ENCODE measurements at regions not wholly inside any gene's neighbourhood (a gene's known extent, or its start where the extent isn't known, plus 50 kb on each side); places are given as distances from the start of the nearest gene placed in this dataset.
A peak's percentile ranks its signal among the peaks of the same experiment; 100 is the strongest.

DNA sequence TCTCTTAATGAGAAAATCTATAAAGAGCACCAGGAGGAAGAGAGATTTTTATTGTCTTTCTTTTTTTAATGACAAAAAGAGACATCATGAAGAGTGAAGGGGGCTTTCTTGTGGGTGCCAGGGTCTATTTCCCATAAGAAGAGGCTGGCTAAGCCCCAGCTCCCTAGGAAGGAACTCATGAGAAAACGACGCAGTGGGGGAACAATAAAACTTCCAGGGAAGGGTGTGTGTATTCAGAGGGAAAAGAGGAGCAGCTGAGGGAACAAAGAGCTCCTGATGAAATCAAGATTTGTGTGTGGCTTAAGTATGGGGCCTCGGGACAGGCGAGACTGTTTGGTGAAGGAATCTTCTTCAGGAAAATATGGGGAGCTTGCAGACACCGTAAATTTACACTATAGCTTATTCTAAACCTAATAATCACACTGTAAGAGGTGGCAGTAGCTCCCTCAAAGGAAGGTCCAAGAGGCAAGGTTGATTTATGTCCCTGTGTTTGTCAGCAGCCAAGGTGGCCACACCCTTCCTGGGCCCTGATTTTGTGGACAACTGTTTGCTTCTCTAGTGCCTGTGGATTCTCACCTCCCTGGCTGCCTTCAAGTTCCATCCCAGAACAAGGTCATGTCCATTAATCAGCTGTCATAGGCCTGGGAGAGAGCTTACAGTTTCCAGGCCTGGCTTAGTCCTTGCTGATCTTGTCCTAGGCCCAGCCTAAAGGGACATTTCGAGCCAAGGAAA, 615.7 kb downstream of the INSC start:
- no peaks in the 10 kb centered on the region for H3K27me3 ChIP-seq
- no peak overlapping the region for H3K27ac ChIP-seq
- H3K4me3 ChIP-seq: no peak overlapping the region
- H3K36me3 ChIP-seq: no peaks in the 10 kb centered on the region
- no peaks in the 10 kb centered on the region for H3K4me1 ChIP-seq
- H3K9me3 ChIP-seq: no peaks in the 10 kb centered on the region
- intact Hi-C loops (cut with DNase I): no loop called here
- TF ChIP-seq POLR2AphosphoS5 (IDR thresholded peaks at IDR 0.05) (peak in 2 of 4 donors; percentile 8 to 30), POLR2A (IDR thresholded peaks at IDR 0.05) (no peak)
- WGBS, 2 donors: 39 to 56% methylated on average over 6 of the region's 6 CpGs
- DNase-seq: no peak

DNA sequence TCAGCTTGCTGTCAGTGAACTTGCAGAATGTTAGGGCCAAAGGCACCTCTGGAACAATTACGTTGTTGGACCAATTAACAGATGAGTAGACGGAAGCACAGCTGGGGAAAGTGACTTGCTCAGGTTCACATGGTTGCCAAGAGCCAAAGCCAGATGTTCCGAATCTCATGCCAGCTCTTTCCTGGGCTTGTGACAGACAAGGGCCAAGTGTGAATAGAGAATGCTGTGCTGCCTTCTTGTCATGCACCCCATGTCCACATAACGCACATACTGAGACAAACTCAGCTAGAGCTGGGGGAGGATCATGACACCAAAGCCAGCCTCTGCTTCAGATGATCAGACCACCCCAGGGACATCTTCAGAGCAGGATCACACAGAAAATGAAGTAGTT, 616.3 kb downstream of the INSC start:
- intact Hi-C loops (cut with DNase I): no loop called here
- H3K36me3 ChIP-seq: no peaks in the 10 kb centered on the region
- H3K27me3 ChIP-seq: no peaks in the 10 kb centered on the region
- no peak for DNase-seq
- no peak for TF ChIP-seq EP300 (IDR thresholded peaks at IDR 0.05)
- H3K4me3 ChIP-seq: no peak overlapping the region
- no peaks in the 10 kb centered on the region for H3K9me3 ChIP-seq
- no peak overlapping the region for H3K27ac ChIP-seq
- 75 to 91% methylated on average over 4 of the region's 4 CpGs for WGBS, 2 donors
- H3K4me1 ChIP-seq: no peaks in the 10 kb centered on the region

GRCh38 chr11:15735706-15736105, 620.6 kb downstream of the SOX6 start:
- no peaks in the 10 kb centered on the region for H3K36me3 ChIP-seq
- no peak overlapping the region for H3K27ac ChIP-seq
- no peaks in the 10 kb centered on the region for H3K27me3 ChIP-seq
- no peak for TF ChIP-seq POLR2AphosphoS5 (IDR thresholded peaks at IDR 0.05)
- no peak for TF ChIP-seq POLR2A (IDR thresholded peaks at IDR 0.05)
- no peak for TF ChIP-seq EP300 (IDR thresholded peaks at IDR 0.05)
- no peak for TF ChIP-seq CTCF (IDR thresholded peaks at IDR 0.05)
- intact Hi-C loops (cut with DNase I): no loop called here
- H3K4me1 ChIP-seq: no peaks in the 10 kb centered on the region
- H3K9me3 ChIP-seq: no peaks in the 10 kb centered on the region
- 78 to 90% methylated on average over 4 of the region's 4 CpGs for WGBS, 2 donors
- no peak overlapping the region for H3K4me3 ChIP-seq
- no peak for DNase-seq

- no peak for DNase-seq
- TF ChIP-seq POLR2A (IDR thresholded peaks at IDR 0.05) (no peak), POLR2AphosphoS5 (IDR thresholded peaks at IDR 0.05) (no peak), CTCF (IDR thresholded peaks at IDR 0.05) (no peak), EP300 (IDR thresholded peaks at IDR 0.05) (no peak)
- Histone ChIP-seq H3K27ac (no peak overlapping the region), H3K27me3 (no peaks in the 10 kb centered on the region), H3K9me3 (no peaks in the 10 kb centered on the region), H3K4me1 (no peaks in the 10 kb centered on the region), H3K4me3 (no peak overlapping the region), H3K36me3 (no peaks in the 10 kb centered on the region)
- intact Hi-C loops (cut with DNase I): no loop called here
These were observed 619.0 kb downstream of the SOX6 start for GRCh38 chr11:15737320-15737719.

GRCh38 chr11:15738931-15739330, 617.4 kb downstream of the SOX6 start:
- Histone ChIP-seq H3K9me3 (no peaks in the 10 kb centered on the region), H3K27me3 (no peaks in the 10 kb centered on the region), H3K4me3 (no peak overlapping the region), H3K27ac (no peak overlapping the region), H3K36me3 (no peaks in the 10 kb centered on the region), H3K4me1 (no peaks in the 10 kb centered on the region)
- 89 to 91% methylated on average over 5 of the region's 5 CpGs for WGBS, 2 donors
- intact Hi-C loops (cut with DNase I): no loop called here
- no peak for TF ChIP-seq POLR2AphosphoS5 (IDR thresholded peaks at IDR 0.05)
- no peak for TF ChIP-seq EP300 (IDR thresholded peaks at IDR 0.05)
- no peak for DNase-seq

- no peaks in the 10 kb centered on the region for H3K9me3 ChIP-seq
- H3K27me3 ChIP-seq: no peaks in the 10 kb centered on the region
- intact Hi-C loops (cut with DNase I): no loop called here
- H3K36me3 ChIP-seq: no peaks in the 10 kb centered on the region
- no peak overlapping the region for H3K27ac ChIP-seq
- no peak overlapping the region for H3K4me3 ChIP-seq
- no peaks in the 10 kb centered on the region for H3K4me1 ChIP-seq
- WGBS, 2 donors: 15 to 50% methylated on average over 7 of the region's 7 CpGs
- no peak for TF ChIP-seq POLR2A (IDR thresholded peaks at IDR 0.05)
- no peak for TF ChIP-seq POLR2AphosphoS5 (IDR thresholded peaks at IDR 0.05)
- TF ChIP-seq CTCF (IDR thresholded peaks at IDR 0.05): no peak
- no peak for TF ChIP-seq EP300 (IDR thresholded peaks at IDR 0.05)
- no peak for DNase-seq
These were observed 613.5 kb downstream of the SOX6 start for GRCh38 chr11:15742626-15743519.
